ENCODE measurements at regions not wholly inside any gene's neighbourhood (a gene's known extent, or its start where the extent isn't known, plus 50 kb on each side); places are given as distances from the start of the nearest gene placed in this dataset.

GRCh38 chr10:8323428-8324054, 269.1 kb downstream of the GATA3 start:
- no peak overlapping the region for H3K4me2 ChIP-seq (ENCODE audit: control insufficient read depth, extremely low read depth, insufficient read depth, low read depth, low read length)
- FAIRE-seq (no peak), DNase-seq (ENCODE audit: low read depth, low spot score) (no peak)
- dilution Hi-C loops (cut with MboI; ENCODE audit: extremely low pct_ligation_motif_present, low sequenced_read_pairs) = no loop called here
- no peaks in the 10 kb centered on the region for H3K79me2 ChIP-seq (ENCODE audit: control insufficient read depth, insufficient read depth, low read length)
- TF ChIP-seq EZH2 (IDR thresholded peaks at IDR 0.05; ENCODE audit: low read length) (no peak), CTCF (optimal IDR thresholded peaks at IDR 0.05 in 1 of 3, IDR thresholded peaks at IDR 0.05 in 1 of 3, conservative IDR thresholded peaks at IDR 0.05 in 1 of 3; ENCODE audit: extremely low read depth in 1 of 3, insufficient read depth in 2 of 3, low read length in 3 of 3) (no peak)
- H3K27ac ChIP-seq (ENCODE audit: control insufficient read depth, insufficient read depth, low read length) = no peak overlapping the region
- H3K9me1 ChIP-seq (ENCODE audit: control insufficient read depth, extremely low read depth, insufficient read depth, low read length) = no peaks in the 10 kb centered on the region
- H3K9ac ChIP-seq (ENCODE audit: control insufficient read depth, extremely low read depth, insufficient read depth, low read length) = no peak overlapping the region
- H3K4me3 ChIP-seq (ENCODE audit: control insufficient read depth in 2 of 3, extremely low read depth in 1 of 3, insufficient read depth in 2 of 3, low read depth in 1 of 3, low read length in 3 of 3) = no peak overlapping the region
- H3K9me3 ChIP-seq (ENCODE audit: control insufficient read depth, low read depth, low read length) = no peaks in the 10 kb centered on the region
- no peaks in the 10 kb centered on the region for H3K27me3 ChIP-seq (ENCODE audit: control insufficient read depth, extremely low read depth, insufficient read depth, low read length)
- no peak overlapping the region for H2AFZ ChIP-seq (ENCODE audit: control insufficient read depth, low read length)
- no peaks in the 10 kb centered on the region for H4K20me1 ChIP-seq (ENCODE audit: control insufficient read depth, extremely low read depth, insufficient read depth, low read length)
- H3K36me3 ChIP-seq (ENCODE audit: control insufficient read depth in 2 of 2, extremely low read depth in 1 of 2, insufficient read depth in 2 of 2, low read length in 2 of 2) = no peaks in the 10 kb centered on the region
- H3K4me1 ChIP-seq (ENCODE audit: control insufficient read depth, extremely low read depth, insufficient read depth, low read length) = no peaks in the 10 kb centered on the region

GRCh38 chr10:8325024-8325980, 270.8 kb downstream of the GATA3 start:
- dilution Hi-C loops (cut with MboI; ENCODE audit: extremely low pct_ligation_motif_present, low sequenced_read_pairs) = no loop called here
- H2AFZ ChIP-seq (ENCODE audit: control insufficient read depth, low read length) = no peak overlapping the region
- no peak overlapping the region for H3K27ac ChIP-seq (ENCODE audit: control insufficient read depth, insufficient read depth, low read length)
- no peaks in the 10 kb centered on the region for H3K27me3 ChIP-seq (ENCODE audit: control insufficient read depth, extremely low read depth, insufficient read depth, low read length)
- no peaks in the 10 kb centered on the region for H3K9me1 ChIP-seq (ENCODE audit: control insufficient read depth, extremely low read depth, insufficient read depth, low read length)
- no peak overlapping the region for H3K9ac ChIP-seq (ENCODE audit: control insufficient read depth, extremely low read depth, insufficient read depth, low read length)
- no peak overlapping the region for H3K4me2 ChIP-seq (ENCODE audit: control insufficient read depth, extremely low read depth, insufficient read depth, low read depth, low read length)
- H3K79me2 ChIP-seq (ENCODE audit: control insufficient read depth, insufficient read depth, low read length) = no peaks in the 10 kb centered on the region
- H3K4me1 ChIP-seq (ENCODE audit: control insufficient read depth, extremely low read depth, insufficient read depth, low read length) = no peaks in the 10 kb centered on the region
- TF ChIP-seq EZH2 (IDR thresholded peaks at IDR 0.05; ENCODE audit: low read length) (no peak), CTCF (optimal IDR thresholded peaks at IDR 0.05 in 1 of 3, IDR thresholded peaks at IDR 0.05 in 1 of 3, conservative IDR thresholded peaks at IDR 0.05 in 1 of 3; ENCODE audit: extremely low read depth in 1 of 3, insufficient read depth in 2 of 3, low read length in 3 of 3) (no peak)
- H4K20me1 ChIP-seq (ENCODE audit: control insufficient read depth, extremely low read depth, insufficient read depth, low read length) = no peaks in the 10 kb centered on the region
- no peaks in the 10 kb centered on the region for H3K9me3 ChIP-seq (ENCODE audit: control insufficient read depth, low read depth, low read length)
- FAIRE-seq = no peak
- no peak for DNase-seq (ENCODE audit: low read depth, low spot score)
- no peak overlapping the region for H3K4me3 ChIP-seq (ENCODE audit: control insufficient read depth in 2 of 3, extremely low read depth in 1 of 3, insufficient read depth in 2 of 3, low read depth in 1 of 3, low read length in 3 of 3)
- H3K36me3 ChIP-seq (ENCODE audit: control insufficient read depth in 2 of 2, extremely low read depth in 1 of 2, insufficient read depth in 2 of 2, low read length in 2 of 2) = no peaks in the 10 kb centered on the region
